ENCODE measurements at regions not wholly inside any gene's neighbourhood (a gene's known extent, or its start where the extent isn't known, plus 50 kb on each side); places are given as distances from the start of the nearest gene placed in this dataset.

GRCh38 chr10:61567729-61568128 is 95.0 kb upstream of the CABCOCO1 start:
- intact Hi-C loops (cut with DNase I) = loop anchor here (10.0 kb wide), 1 partner anchor 977 kb away; no protein-coding TSS in a partner anchor
- peaks cover 0 to 4% (median 0%) of the 10 kb centered on the region in 4 donors for H3K9me3 ChIP-seq
- no peaks in the 10 kb centered on the region for H3K36me3 ChIP-seq
- H3K4me1 ChIP-seq = no peaks in the 10 kb centered on the region
- H3K27ac ChIP-seq = no peak overlapping the region
- H3K4me3 ChIP-seq = no peak overlapping the region
- 91 to 92% methylated on average over 2 of the region's 2 CpGs for WGBS, 2 donors
- TF ChIP-seq POLR2A (IDR thresholded peaks at IDR 0.05) (no peak), CTCF (IDR thresholded peaks at IDR 0.05) (no peak), POLR2AphosphoS5 (IDR thresholded peaks at IDR 0.05) (no peak), EP300 (IDR thresholded peaks at IDR 0.05) (no peak)
- no peak for DNase-seq
- no peaks in the 10 kb centered on the region for H3K27me3 ChIP-seq

- TF ChIP-seq POLR2AphosphoS5 (IDR thresholded peaks at IDR 0.05) = no peak
- TF ChIP-seq EP300 (IDR thresholded peaks at IDR 0.05) = no peak
- no peak for TF ChIP-seq CTCF (IDR thresholded peaks at IDR 0.05)
- TF ChIP-seq POLR2A (IDR thresholded peaks at IDR 0.05) = no peak
- Histone ChIP-seq H3K4me3 (no peak overlapping the region), H3K27me3 (no peaks in the 10 kb centered on the region), H3K36me3 (no peaks in the 10 kb centered on the region), H3K4me1 (no peaks in the 10 kb centered on the region), H3K27ac (no peak overlapping the region), H3K9me3 (peaks cover 0 to 4% (median 0%) of the 10 kb centered on the region in 4 donors)
- intact Hi-C loops (cut with DNase I) = loop anchor here (10.0 kb wide), 1 partner anchor 979 kb away; no protein-coding TSS in a partner anchor
- no peak for DNase-seq
- WGBS, 2 donors = 49 to 74% methylated on average over 4 of the region's 4 CpGs
These were observed 96.7 kb upstream of the CABCOCO1 start for GRCh38 chr10:61565819-61566560.

GRCh38 chr10:61564444-61564843 is 98.3 kb upstream of the CABCOCO1 start:
- Histone ChIP-seq H3K4me3 (no peak overlapping the region), H3K36me3 (no peaks in the 10 kb centered on the region), H3K27me3 (no peaks in the 10 kb centered on the region), H3K4me1 (no peaks in the 10 kb centered on the region), H3K27ac (no peak overlapping the region), H3K9me3 (no peaks in the 10 kb centered on the region)
- 71 to 89% methylated on average over 1 of the region's 1 CpG for WGBS, 2 donors
- no peak for DNase-seq
- intact Hi-C loops (cut with DNase I) = loop anchor here (10.0 kb wide), 1 partner anchor 980 kb away; no protein-coding TSS in a partner anchor
- TF ChIP-seq CTCF (IDR thresholded peaks at IDR 0.05) (no peak), POLR2A (IDR thresholded peaks at IDR 0.05) (no peak), EP300 (IDR thresholded peaks at IDR 0.05) (no peak), POLR2AphosphoS5 (IDR thresholded peaks at IDR 0.05) (no peak)

GRCh38 chr10:61559615-61560014 is 103.1 kb upstream of the CABCOCO1 start:
- H3K4me1 ChIP-seq = no peaks in the 10 kb centered on the region
- no peak for DNase-seq
- H3K9me3 ChIP-seq = no peaks in the 10 kb centered on the region
- H3K27me3 ChIP-seq = no peaks in the 10 kb centered on the region
- H3K4me3 ChIP-seq = no peak overlapping the region
- TF ChIP-seq CTCF (IDR thresholded peaks at IDR 0.05) (no peak), EP300 (IDR thresholded peaks at IDR 0.05) (no peak), POLR2A (IDR thresholded peaks at IDR 0.05) (no peak), POLR2AphosphoS5 (IDR thresholded peaks at IDR 0.05) (no peak)
- intact Hi-C loops (cut with DNase I) = loop anchor here (10.0 kb wide), 1 partner anchor 985 kb away; no protein-coding TSS in a partner anchor
- H3K36me3 ChIP-seq = no peaks in the 10 kb centered on the region
- no peak overlapping the region for H3K27ac ChIP-seq

All from sigmoid colon (tissue), 6 donors.